AG20443 (cell line): ENCODE measurements at regions not wholly inside any gene's neighbourhood (a gene's known extent, or its start where the extent isn't known, plus 50 kb on each side); places are given as distances from the start of the nearest gene placed in this dataset.
A peak's percentile ranks its signal among the peaks of the same experiment; 100 is the strongest.

Experiments used
- DNase-seq: peaks from one replicate; pipeline ENCODE4 v3.0.0; 2012; ENCODE audit warnings: low spot score, mixed read lengths

DNA sequence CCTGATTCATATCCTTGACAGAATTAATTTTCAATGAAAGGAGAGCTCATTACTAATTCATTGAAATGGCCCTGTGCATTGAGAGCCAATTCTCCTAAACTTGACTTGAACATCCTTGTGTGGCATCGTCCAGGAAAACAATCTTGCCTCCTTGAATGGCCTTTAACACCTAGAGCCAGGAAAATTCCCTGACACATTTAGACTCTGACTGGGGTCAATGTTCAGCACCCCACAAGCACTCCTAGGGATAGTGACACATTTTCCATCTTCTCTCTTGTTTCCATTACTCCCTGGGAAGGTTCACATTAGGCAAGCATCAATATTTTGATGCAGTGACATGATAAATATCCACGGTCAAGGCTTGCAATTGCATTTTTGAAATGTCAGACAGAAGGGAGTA lies 218.9 kb downstream of the LACC1 start:
- no peak for DNase-seq

DNA sequence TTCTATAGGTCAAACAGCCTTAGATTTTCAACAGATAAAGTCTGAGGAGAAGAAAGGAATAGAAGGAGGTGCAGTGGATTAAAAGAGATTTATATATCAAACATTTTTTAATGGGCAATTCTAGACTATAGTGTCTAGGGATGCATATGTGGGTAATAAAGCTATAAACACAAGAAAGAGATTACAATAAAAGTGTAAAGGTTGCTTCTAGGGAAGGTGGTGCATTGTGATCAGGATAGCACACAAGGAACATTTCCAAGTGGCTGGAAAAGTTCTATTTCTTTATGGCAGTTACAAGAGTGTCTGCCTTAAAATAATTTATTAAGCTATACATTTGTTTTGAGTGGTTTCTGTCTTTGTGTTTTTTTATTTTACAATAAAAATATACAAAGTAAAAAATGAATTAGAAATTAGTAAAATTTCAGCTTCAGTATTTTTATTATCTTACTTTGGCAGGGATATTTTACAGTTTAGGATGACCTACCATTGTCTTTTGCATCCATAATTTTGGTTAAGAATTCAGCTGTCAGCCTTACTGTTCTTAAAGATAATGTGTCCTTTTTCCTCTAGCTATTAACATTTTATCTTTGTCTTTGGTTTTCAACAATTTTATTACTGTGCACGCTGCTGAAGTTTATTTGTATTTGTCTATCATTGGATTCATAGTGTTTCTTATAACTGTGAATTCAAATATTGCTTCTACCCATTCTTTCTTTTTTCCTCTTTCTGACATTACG lies 221.8 kb downstream of the LACC1 start:
- no peak for DNase-seq

DNA sequence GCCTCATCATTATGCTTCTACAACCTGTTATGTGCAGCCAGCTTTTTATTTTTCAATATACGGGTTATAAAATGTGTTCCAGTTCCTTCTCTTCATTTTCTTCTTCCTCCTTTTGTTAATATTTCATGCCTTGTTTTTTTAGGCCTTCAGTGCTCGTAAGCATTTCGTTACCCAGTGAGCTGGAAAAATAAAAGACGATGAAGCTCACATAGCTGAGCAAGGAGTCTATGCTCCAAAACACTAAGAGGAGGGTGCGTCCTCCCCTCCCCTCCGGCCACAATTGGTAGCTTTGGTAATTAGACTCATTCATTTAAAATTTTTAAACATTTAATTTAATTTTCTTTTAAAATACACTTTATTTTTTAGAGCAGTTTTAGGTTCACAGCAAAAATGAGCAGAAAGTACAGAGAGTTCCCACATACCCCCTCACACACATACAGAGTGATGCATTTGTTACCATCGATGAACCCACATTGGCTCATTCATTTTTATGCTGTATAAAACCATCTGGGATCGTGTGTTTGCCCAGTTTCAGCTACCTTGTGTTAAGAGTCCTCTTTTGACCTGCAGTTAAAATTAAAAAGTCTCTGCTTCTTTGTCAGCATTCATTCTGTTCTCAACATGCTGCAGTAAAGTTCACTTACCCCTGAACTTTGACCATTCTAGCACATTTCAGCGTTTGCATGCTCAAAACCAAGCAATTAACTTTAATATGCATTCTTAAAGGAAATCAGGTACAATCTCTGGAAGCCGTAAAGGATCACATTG lies 223.9 kb downstream of the LACC1 start:
- no peak for DNase-seq

- DNase-seq = no peak
Observed at GRCh38 chr13:44104197-44104490, 224.4 kb downstream of the LACC1 start.

- DNase-seq = no peak
Observed at GRCh38 chr13:44104969-44105368, 225.3 kb downstream of the LACC1 start.

DNA sequence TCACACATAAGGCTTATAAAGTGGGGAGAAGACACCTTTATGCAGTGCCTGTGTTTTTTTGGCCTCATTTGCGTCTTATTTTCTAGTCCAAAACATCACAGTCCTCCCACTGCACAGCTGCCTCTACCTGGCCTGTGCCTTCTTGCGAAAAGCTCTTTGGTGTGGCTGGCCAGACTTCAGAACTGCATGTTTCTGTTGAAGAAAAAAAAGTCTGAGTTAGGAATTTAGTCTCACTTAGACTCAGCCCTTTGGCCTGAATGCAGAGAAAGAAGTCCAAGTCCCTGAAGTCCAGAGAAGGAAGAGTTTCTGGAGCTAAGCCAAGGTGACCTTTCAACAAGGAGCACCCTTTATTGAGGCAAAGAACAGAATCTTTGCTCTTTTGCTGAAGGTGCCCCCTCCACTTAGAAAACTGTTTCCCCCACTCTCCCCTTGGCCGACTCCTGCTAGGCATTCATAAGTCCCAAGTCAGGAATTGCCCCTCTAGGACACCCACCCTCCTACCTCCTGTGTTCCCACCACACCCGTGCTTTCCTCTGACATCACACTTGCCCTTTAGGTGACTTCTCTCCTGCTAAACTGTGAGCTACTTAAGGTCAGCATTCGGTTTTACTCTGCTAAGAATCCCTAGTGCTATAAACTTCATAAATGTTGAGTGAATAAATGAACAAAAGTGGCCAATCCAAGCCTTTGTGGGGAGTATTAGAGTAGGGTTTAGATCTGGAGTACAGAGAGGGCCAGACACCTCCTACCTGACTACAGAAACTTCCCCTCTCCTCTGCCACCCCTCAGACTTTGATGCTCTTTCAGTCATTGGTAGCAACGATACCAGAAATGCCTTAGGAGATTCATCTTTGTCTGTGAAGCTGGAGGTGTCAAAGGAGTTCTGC lies 226.8 kb downstream of the LACC1 start:
- DNase-seq = no peak

DNA sequence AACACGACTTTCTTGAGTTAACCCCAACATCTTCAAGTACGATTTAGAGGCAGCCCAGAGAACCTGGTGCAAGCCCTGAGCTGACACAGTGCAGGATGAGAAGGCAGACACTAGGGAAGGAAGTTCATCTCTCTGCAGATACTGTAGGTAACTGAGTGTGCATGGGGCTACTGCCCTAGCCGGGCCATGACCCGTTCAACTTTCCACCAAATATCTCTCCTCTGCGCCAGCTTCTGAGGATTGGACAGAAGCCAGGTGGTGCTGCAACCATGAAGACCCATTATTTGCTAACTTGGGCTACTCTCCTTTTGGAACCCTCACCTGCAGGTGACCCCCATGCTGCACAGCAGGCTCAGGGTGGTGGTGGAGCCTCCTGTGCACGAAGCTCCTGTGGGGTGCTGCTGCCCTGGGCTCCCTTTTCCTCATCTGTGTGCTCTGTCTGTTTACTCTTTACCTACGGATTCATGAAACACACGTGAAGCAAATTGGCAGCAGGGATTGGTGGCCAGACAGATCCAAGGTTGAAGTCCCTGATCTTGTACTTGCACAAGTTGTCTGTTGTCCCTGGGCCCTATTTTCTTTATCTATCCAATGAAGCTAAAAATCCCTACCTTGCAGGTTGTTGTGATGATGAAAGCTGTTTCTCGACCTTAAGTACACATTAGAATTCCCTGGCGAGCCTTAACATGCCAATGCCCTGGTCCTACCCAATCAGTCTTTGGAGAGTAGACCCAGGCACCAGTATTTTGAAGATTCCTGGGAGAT lies 227.8 kb downstream of the LACC1 start:
- no peak for DNase-seq

DNA sequence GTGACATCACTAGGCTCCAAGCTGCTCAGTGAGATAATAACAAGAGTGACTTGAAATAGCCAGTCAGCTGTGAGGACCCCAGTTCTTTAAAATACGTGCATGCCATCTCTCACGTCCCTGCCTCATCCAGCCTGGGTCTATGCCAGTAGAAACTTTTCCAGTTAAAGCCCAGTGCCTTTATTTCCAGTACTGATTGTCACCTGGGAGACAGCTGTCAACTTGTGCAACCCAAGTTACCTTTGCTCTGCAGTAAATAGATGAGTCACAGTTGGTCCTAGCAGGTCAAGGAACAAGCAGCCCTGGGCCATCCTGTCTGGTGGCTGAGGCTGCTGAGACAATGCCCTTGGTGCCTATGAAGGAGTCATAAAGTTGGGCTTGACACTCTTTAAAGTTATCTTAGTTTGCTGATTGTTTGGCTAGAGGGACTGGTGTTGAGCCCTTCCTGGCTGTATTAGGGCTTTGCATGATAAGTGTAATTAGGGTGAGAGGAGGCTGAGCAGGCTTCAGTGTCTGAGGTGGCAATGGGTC lies 228.7 kb downstream of the LACC1 start:
- no peak for DNase-seq

- no peak for DNase-seq
Observed at GRCh38 chr13:44110091-44110621, 230.5 kb downstream of the LACC1 start.

DNA sequence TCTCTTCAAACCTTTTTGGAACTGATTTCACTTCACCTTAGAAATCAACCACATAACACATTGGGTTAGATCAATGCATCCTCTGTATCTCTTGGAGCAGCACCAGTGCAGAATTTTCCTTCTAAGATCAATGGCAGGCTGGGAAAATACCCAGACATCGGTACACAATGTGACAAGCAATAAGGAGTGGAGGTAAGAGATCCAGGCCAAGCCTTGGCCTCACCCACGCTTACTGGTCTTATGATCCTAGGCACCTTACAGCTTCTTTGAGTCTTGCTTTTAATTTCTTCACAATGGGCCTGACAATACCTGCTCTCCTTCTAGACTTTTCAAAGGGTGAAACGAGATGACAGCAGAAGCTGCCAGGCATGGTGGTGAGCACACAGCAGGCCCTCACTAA lies 232.0 kb downstream of the LACC1 start:
- DNase-seq = no peak

DNA sequence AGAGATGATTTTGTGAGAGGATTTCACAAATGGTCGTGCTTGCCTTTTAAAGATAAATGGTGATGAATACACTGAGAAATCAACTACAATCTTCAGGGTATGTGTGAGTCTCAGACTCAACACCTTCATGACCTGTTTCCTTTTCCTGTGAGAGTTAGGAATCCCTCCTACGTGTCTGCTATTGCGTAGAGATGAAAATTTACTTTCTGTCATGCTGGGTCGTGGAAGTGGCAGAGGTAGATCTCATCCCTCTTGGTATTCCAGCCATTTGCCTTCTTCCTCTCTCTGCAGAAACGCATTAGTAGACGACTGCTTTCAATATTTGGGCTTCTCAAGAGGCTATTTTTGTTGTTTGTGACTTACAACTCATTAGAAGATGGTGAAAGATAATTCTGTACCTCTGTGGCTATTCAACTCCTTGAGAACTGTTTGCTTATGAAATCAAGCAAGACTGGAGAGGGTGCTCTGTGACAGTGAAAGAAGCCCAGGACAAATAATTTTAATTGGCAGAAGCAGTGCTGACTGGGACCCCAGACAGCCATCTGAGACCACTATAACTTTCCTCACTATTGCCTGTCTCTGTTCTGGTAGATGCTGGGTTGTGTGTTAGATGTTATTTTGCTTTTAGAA lies 233.1 kb downstream of the LACC1 start:
- DNase-seq = no peak

DNA sequence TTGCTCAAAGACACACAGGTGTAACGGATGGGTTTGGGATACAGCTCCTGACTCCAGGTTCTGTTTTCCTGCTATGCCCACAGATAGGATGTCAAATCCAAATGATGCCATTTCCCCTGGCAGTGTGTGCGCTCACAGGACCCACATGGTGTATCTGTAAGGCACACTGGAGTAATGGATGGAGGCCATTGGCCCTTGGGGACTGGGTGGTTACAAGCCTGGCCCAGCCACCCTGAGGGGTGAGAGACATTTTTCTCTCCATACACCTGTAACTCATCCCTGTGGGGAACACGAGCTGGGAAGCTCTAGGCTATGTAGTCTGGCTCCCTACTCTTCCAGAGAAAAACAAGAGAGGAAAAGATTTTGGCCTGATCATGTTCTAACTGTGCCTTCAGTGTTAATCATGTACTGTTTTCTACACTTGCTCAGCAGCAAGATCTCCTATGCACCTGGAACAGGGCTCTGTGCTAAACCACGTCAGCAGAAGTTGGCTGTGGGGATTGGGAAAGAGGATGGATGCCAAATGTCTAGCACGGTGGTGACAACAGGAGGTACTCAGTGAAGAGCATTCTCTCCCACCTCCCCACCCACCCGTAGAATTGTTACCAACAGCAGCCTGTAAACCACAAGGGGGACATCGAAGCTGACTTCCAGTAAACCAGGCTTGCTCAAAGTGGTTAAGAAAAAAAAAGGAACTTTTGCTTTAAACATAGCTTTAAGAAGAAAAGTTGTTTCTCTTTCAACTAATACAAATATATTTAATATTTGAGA lies 237.0 kb downstream of the LACC1 start:
- DNase-seq = no peak

- DNase-seq = peak; percentile 13
Observed at GRCh38 chr13:44117351-44117750, 237.6 kb downstream of the LACC1 start.

GRCh38 chr13:44117816-44118215 lies 238.1 kb downstream of the LACC1 start:
- DNase-seq = no peak

- DNase-seq = no peak
Observed at GRCh38 chr13:44118881-44119280, 239.2 kb downstream of the LACC1 start.

GRCh38 chr13:44120043-44120442 lies 240.3 kb downstream of the LACC1 start:
- DNase-seq = no peak

DNA sequence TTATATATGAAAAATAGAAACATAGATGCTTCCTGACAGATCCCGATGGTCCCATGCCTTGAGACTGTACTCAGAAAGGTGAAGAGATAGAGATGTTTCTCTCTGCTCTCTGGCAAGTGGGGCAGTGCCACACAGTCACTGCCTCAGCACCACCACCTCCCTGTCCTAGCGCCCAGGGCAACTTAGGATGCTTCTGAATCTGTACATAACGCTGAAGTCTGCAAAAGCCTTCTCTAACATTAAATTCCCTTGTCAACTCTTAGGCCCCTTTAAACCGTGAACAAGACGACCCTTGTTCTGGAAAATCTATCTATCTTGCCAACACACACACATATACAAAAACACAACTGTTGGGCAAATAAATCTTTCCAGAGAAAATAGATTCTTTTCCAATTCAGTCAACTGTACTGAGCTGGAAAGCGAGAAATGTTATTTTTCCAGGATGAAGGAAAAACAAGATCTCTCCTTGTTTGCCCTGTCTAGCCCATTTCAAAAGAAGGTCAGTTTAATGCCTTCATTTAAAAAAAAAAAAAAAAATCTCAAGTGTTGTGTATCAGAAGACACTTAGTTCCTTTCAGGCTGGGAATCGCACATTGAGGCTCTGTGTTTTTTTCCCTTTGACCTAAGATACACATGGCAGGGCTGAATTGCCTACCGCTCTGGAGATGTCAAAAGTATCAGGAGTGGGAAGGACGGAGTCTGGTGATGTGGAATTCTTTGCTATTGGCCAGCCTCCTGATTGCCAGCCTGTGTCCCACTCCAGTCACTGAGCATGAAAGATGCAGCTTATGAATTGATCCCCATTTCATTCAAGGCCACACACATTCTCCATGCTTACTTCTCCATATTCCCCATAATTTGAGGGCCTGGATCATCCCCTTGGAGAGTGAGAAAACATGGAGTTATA lies 241.4 kb downstream of the LACC1 start:
- DNase-seq = no peak

DNA sequence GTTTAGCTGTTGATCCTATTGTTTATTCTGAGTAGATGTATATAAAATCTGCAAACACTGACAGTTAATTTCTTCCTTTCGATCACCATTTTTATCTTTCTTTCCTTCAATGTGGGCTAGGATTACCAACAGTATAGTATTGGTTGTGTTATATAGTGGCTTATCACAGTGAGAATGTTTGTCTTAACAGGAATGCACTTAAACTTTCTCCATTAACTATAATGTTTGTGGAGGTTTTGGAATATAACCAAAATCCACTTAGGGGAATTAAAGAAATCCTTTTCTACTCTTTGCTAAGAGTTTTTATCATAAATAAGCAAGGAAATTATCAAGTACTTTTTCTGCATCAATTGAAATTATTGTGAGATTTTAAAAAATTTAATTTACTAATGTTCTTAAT lies 244.6 kb downstream of the LACC1 start:
- DNase-seq = no peak

GRCh38 chr13:44125943-44126469 lies 246.3 kb downstream of the LACC1 start:
- DNase-seq = no peak
